Fibroblast of lung (primary cell): ENCODE measurements at regions not wholly inside any gene's neighbourhood (a gene's known extent, or its start where the extent isn't known, plus 50 kb on each side); places are given as distances from the start of the nearest gene placed in this dataset.

Experiments
- DNase-seq, 2 donors: peaks; one replicate each; pipeline versions ENCODE4 v3.0.0 to v3.0.0-alpha.2; 2010; ENCODE audit warnings: low read depth in 2 of 2
- H2AFZ ChIP-seq: 2 replicates; pipeline ENCODE4 v1.5.1; 2012; ENCODE audit warnings: low read length, control low read depth, inconsistent platforms
- H3K27ac ChIP-seq: 2 replicates; pipeline ENCODE4 v1.5.1; 2011; ENCODE audit warnings: low read length, control low read depth; ENCODE audit not compliant: insufficient read depth
- H3K27me3 ChIP-seq: 2 replicates; pipeline ENCODE4 v1.5.1; 2011; ENCODE audit warnings: mild to moderate bottlenecking, low read length; ENCODE audit not compliant: control insufficient read depth, insufficient read depth
- H3K36me3 ChIP-seq: 2 replicates; pipeline ENCODE4 v1.5.1; 2011; ENCODE audit warnings: low read length; ENCODE audit not compliant: control insufficient read depth, insufficient read depth
- H3K4me1 ChIP-seq: 2 replicates; pipeline ENCODE4 v1.5.1; 2011; ENCODE audit warnings: low read length; ENCODE audit not compliant: control insufficient read depth, insufficient read depth; ENCODE audit errors: extremely low read depth
- H3K4me2 ChIP-seq: 2 replicates; pipeline ENCODE4 v1.5.1; 2011; ENCODE audit warnings: low read length, control low read depth; ENCODE audit not compliant: insufficient read depth; ENCODE audit errors: extremely low read depth
- H3K4me3 ChIP-seq, 4 experiments: fragments of 200-600 bp in 1 of 4; sonication (generic) in 1 of 4; replicated peaks in 1 of 4; 2 replicates each; pipeline ENCODE4 v1.5.1; 2011 to 2016; ENCODE audit warnings: low read length in 4 of 4, low read depth in 3 of 4, mild to moderate bottlenecking in 3 of 4, control low read depth in 2 of 4, inconsistent platforms in 1 of 4, mixed read lengths in 1 of 4; ENCODE audit not compliant: insufficient read depth in 1 of 4; ENCODE audit errors: control extremely low read depth in 1 of 4
- H3K79me2 ChIP-seq: 2 replicates; pipeline ENCODE4 v1.5.1; 2012; ENCODE audit warnings: mild to moderate bottlenecking, low read length, inconsistent platforms; ENCODE audit not compliant: control insufficient read depth, insufficient read depth
- H3K9ac ChIP-seq: 2 replicates; pipeline ENCODE4 v1.5.1; 2011; ENCODE audit warnings: mild to moderate bottlenecking, low read length, control low read depth; ENCODE audit not compliant: insufficient read depth
- H3K9me3 ChIP-seq: 2 replicates; pipeline ENCODE4 v1.5.1; 2012; ENCODE audit warnings: low read depth, low read length; ENCODE audit not compliant: control insufficient read depth, insufficient read depth
- H4K20me1 ChIP-seq: 2 replicates; pipeline ENCODE4 v1.5.1; 2011; ENCODE audit warnings: low read length; ENCODE audit not compliant: control insufficient read depth, insufficient read depth; ENCODE audit errors: extremely low read depth
- CTCF ChIP-seq, 2 donors: IDR thresholded peaks in 1 of 2; conservative IDR thresholded peaks in 1 of 2; 1 replicate in 1 of 2; 2 replicates in 1 of 2; pipeline ENCODE4 v1.5.1; 2011 to 2012; ENCODE audit warnings: low read length in 2 of 2, control low read depth in 1 of 2, inconsistent platforms in 1 of 2, low read depth in 1 of 2, mild to moderate bottlenecking in 1 of 2
- EZH2 ChIP-seq: IDR thresholded peaks from 2 replicates; pipeline ENCODE4 v1.5.1; 2012; ENCODE audit warnings: low read length, control low read depth, mild to moderate bottlenecking; ENCODE audit errors: missing control alignments

GRCh38 chr6:81988871-81989270, 236.4 kb upstream of the TENT5A start:
- Histone ChIP-seq H3K9me3 (no peaks in the 10 kb centered on the region), H3K36me3 (no peaks in the 10 kb centered on the region), H3K27me3 (no peaks in the 10 kb centered on the region), H3K27ac (no peak overlapping the region), H3K9ac (no peak overlapping the region), H4K20me1 (no peaks in the 10 kb centered on the region), H2AFZ (no peak overlapping the region), H3K79me2 (no peaks in the 10 kb centered on the region), H3K4me2 (no peak overlapping the region), H3K4me1 (no peaks in the 10 kb centered on the region), H3K4me3 (no peak overlapping the region)
- TF ChIP-seq CTCF (conservative IDR thresholded peaks at IDR 0.05 in 1 of 2, IDR thresholded peaks at IDR 0.05 in 1 of 2; ENCODE audit: low read depth in 1 of 2, low read length in 2 of 2) (no peak), EZH2 (no peak)
- DNase-seq, result no peak

- no peaks in the 10 kb centered on the region for H3K36me3 ChIP-seq
- no peaks in the 10 kb centered on the region for H3K9me3 ChIP-seq
- TF ChIP-seq EZH2 (no peak), CTCF (conservative IDR thresholded peaks at IDR 0.05 in 1 of 2, IDR thresholded peaks at IDR 0.05 in 1 of 2; ENCODE audit: low read depth in 1 of 2, low read length in 2 of 2) (no peak)
- no peaks in the 10 kb centered on the region for H3K79me2 ChIP-seq
- H3K27me3 ChIP-seq, result no peaks in the 10 kb centered on the region
- no peak overlapping the region for H3K27ac ChIP-seq
- no peak overlapping the region for H3K4me3 ChIP-seq
- H3K9ac ChIP-seq, result no peak overlapping the region
- H3K4me1 ChIP-seq, result no peaks in the 10 kb centered on the region
- no peak for DNase-seq
- no peaks in the 10 kb centered on the region for H4K20me1 ChIP-seq
- H2AFZ ChIP-seq, result no peak overlapping the region
- no peak overlapping the region for H3K4me2 ChIP-seq
These were observed 236.0 kb upstream of the TENT5A start for GRCh38 chr6:81988446-81988845.

GRCh38 chr6:81987293-81987692, 234.8 kb upstream of the TENT5A start:
- Histone ChIP-seq H3K4me1 (no peaks in the 10 kb centered on the region), H3K79me2 (no peaks in the 10 kb centered on the region), H4K20me1 (no peaks in the 10 kb centered on the region), H3K36me3 (no peaks in the 10 kb centered on the region), H3K9ac (no peak overlapping the region), H2AFZ (no peak overlapping the region), H3K27me3 (no peaks in the 10 kb centered on the region), H3K4me3 (no peak overlapping the region), H3K27ac (no peak overlapping the region), H3K9me3 (no peaks in the 10 kb centered on the region), H3K4me2 (no peak overlapping the region)
- no peak for DNase-seq
- TF ChIP-seq EZH2 (no peak), CTCF (conservative IDR thresholded peaks at IDR 0.05 in 1 of 2, IDR thresholded peaks at IDR 0.05 in 1 of 2; ENCODE audit: low read depth in 1 of 2, low read length in 2 of 2) (no peak)
